Tibial artery (tissue), 4 donors: ENCODE measurements at regions not wholly inside any gene's neighbourhood (a gene's known extent, or its start where the extent isn't known, plus 50 kb on each side); places are given as distances from the start of the nearest gene placed in this dataset.

Source experiments
- DNase-seq, 2 donors: peaks; one replicate each; pipeline ENCODE4 v3.0.0-alpha.2; 2019
- H3K27ac ChIP-seq, 2 donors: fragments of 200-600 bp; sonication (generic) in 1 of 2; 1 replicate in 1 of 2; 2 replicates in 1 of 2; pipeline ENCODE4 v1.5.1; 2018 to 2019; ENCODE audit warnings: mild to moderate bottlenecking in 1 of 2
- H3K27me3 ChIP-seq, 2 donors: fragments of 200-600 bp; sonication (generic) in 1 of 2; one replicate each; pipeline versions ENCODE4 v1.5.1 to v1.6.0; 2016 to 2019
- H3K36me3 ChIP-seq, 3 donors: fragments of 200-600 bp; sonication (generic) in 2 of 3; one replicate each; pipeline ENCODE4 v1.5.1; 2016 to 2019; ENCODE audit warnings: mild to moderate bottlenecking in 2 of 3
- H3K4me1 ChIP-seq, 4 donors: fragments of 200-600 bp; sonication (generic) in 2 of 4; 1 replicate in 3 of 4; 2 replicates in 1 of 4; pipeline ENCODE4 v1.5.1; 2016 to 2019
- H3K4me3 ChIP-seq, 2 donors: fragments of 200-600 bp; sonication (generic) in 1 of 2; 1 replicate in 1 of 2; 2 replicates in 1 of 2; pipeline ENCODE4 v1.5.1; 2018 to 2019; ENCODE audit warnings: mild to moderate bottlenecking in 2 of 2
- H3K9me3 ChIP-seq, 3 donors: fragments of 200-600 bp; sonication (generic) in 1 of 3; one replicate each; pipeline ENCODE4 v1.5.1; 2016 to 2019
- CTCF ChIP-seq, 2 experiments: fragments of 200-600 bp in 1 of 2; fragments of 450-650 bp in 1 of 2; IDR thresholded peaks; one replicate each; pipeline ENCODE4 v1.5.1; 2017 to 2019; ENCODE audit warnings: antibody characterized with exemption in 2 of 2, mild to moderate bottlenecking in 1 of 2, moderate library complexity in 1 of 2
- intact Hi-C: fragments of 100-400 bp; cut with DNase I; formaldehyde crosslinking; loops from one replicate; pipeline ENCODE4 v1.15.0; 2023; ENCODE audit warnings: low total_unique reads

- no peak for TF ChIP-seq CTCF (IDR thresholded peaks at IDR 0.05)
- no peaks in the 10 kb centered on the region for H3K9me3 ChIP-seq
- intact Hi-C loops: no loop called here
Measured at GRCh38 chr5:27594141-27594540, 555.8 kb upstream of the CDH9 start.

GRCh38 chr5:27592231-27592630, 553.8 kb upstream of the CDH9 start:
- intact Hi-C loops: no loop called here
- H3K27ac ChIP-seq: no peak overlapping the region
- no peak for DNase-seq
- no peaks in the 10 kb centered on the region for H3K36me3 ChIP-seq
- H3K9me3 ChIP-seq: no peaks in the 10 kb centered on the region
- no peaks in the 10 kb centered on the region for H3K27me3 ChIP-seq
- no peak overlapping the region for H3K4me3 ChIP-seq
- no peaks in the 10 kb centered on the region for H3K4me1 ChIP-seq
- no peak for TF ChIP-seq CTCF (IDR thresholded peaks at IDR 0.05)

More at GRCh38 chr5:27594141-27594540, 555.8 kb upstream of the CDH9 start:
- Histone ChIP-seq H3K4me3 (no peak overlapping the region), H3K4me1 (no peaks in the 10 kb centered on the region), H3K27me3 (no peaks in the 10 kb centered on the region), H3K36me3 (no peaks in the 10 kb centered on the region), H3K27ac (no peak overlapping the region)
- DNase-seq: no peak

GRCh38 chr5:27590503-27590902, 552.1 kb upstream of the CDH9 start:
- Histone ChIP-seq H3K4me1 (no peaks in the 10 kb centered on the region), H3K9me3 (no peaks in the 10 kb centered on the region), H3K27me3 (no peaks in the 10 kb centered on the region), H3K4me3 (no peak overlapping the region), H3K36me3 (no peaks in the 10 kb centered on the region), H3K27ac (no peak overlapping the region)
- TF ChIP-seq CTCF (IDR thresholded peaks at IDR 0.05): no peak
- peak in 1 of 2 donors; percentile 16 for DNase-seq
- intact Hi-C loops: no loop called here

- H3K27me3 ChIP-seq: no peaks in the 10 kb centered on the region
- TF ChIP-seq CTCF (IDR thresholded peaks at IDR 0.05): no peak
- no peaks in the 10 kb centered on the region for H3K9me3 ChIP-seq
- H3K4me1 ChIP-seq: no peaks in the 10 kb centered on the region
- intact Hi-C loops: no loop called here
- no peak overlapping the region for H3K27ac ChIP-seq
- no peak for DNase-seq
- no peaks in the 10 kb centered on the region for H3K36me3 ChIP-seq
- H3K4me3 ChIP-seq: no peak overlapping the region
Measured at GRCh38 chr5:27578279-27578678, 539.9 kb upstream of the CDH9 start.

GRCh38 chr5:27571681-27572080, 533.3 kb upstream of the CDH9 start:
- Histone ChIP-seq H3K36me3 (no peaks in the 10 kb centered on the region), H3K4me1 (no peaks in the 10 kb centered on the region), H3K27me3 (no peaks in the 10 kb centered on the region), H3K9me3 (no peaks in the 10 kb centered on the region), H3K27ac (no peak overlapping the region), H3K4me3 (no peak overlapping the region)
- TF ChIP-seq CTCF (IDR thresholded peaks at IDR 0.05): no peak
- DNase-seq: no peak
- intact Hi-C loops: no loop called here

GRCh38 chr5:27568811-27569210, 530.4 kb upstream of the CDH9 start:
- no peaks in the 10 kb centered on the region for H3K4me1 ChIP-seq
- no peak for TF ChIP-seq CTCF (IDR thresholded peaks at IDR 0.05)
- intact Hi-C loops: no loop called here

More at GRCh38 chr5:27568811-27569210, 530.4 kb upstream of the CDH9 start:
- DNase-seq: no peak
- no peaks in the 10 kb centered on the region for H3K27me3 ChIP-seq
- no peaks in the 10 kb centered on the region for H3K36me3 ChIP-seq
- H3K27ac ChIP-seq: no peak overlapping the region
- no peak overlapping the region for H3K4me3 ChIP-seq
- H3K9me3 ChIP-seq: no peaks in the 10 kb centered on the region
